Panc1 (cell line): ENCODE measurements at regions not wholly inside any gene's neighbourhood (a gene's known extent, or its start where the extent isn't known, plus 50 kb on each side); places are given as distances from the start of the nearest gene placed in this dataset.

Source experiments
- CTCF ChIP-seq: fragments of 450-650 bp; IDR thresholded peaks from 2 replicates; pipeline ENCODE4 v1.5.1; 2017; ENCODE audit warnings: mild to moderate bottlenecking
- REST ChIP-seq, 2 experiments: IDR thresholded peaks; 2 replicates each; pipeline ENCODE4 v1.6.1; 2011 to 2012; ENCODE audit warnings: low read depth in 2 of 2, control low read depth in 1 of 2, low read length in 1 of 2, mild to moderate bottlenecking in 1 of 2, moderate library complexity in 1 of 2; ENCODE audit not compliant: insufficient read depth in 1 of 2

- TF ChIP-seq CTCF (no peak), REST (IDR thresholded peaks at IDR 0.05; ENCODE audit: insufficient read depth in 1 of 2, low read depth in 2 of 2, low read length in 1 of 2) (no peak)
Observed at GRCh38 chr16:51009359-51009758, 141.7 kb downstream of the SALL1 start.
